ENCODE measurements at regions not wholly inside any gene's neighbourhood (a gene's known extent, or its start where the extent isn't known, plus 50 kb on each side); places are given as distances from the start of the nearest gene placed in this dataset.

- H3K4me1 ChIP-seq (ENCODE audit: control insufficient read depth, insufficient read depth, low read length) = no peaks in the 10 kb centered on the region
- H3K27ac ChIP-seq (ENCODE audit: low read length) = no peak overlapping the region
- peaks cover 18 to 20% of the 10 kb centered on the region in 2 donors for H3K27me3 ChIP-seq (ENCODE audit: control insufficient read depth in 1 of 2, insufficient read depth in 2 of 2, low read length in 2 of 2)
- peaks cover 0 to 1% of the 10 kb centered on the region in 2 donors for H3K9me3 ChIP-seq (ENCODE audit: control insufficient read depth in 2 of 2, low read length in 2 of 2)
- no peak overlapping the region for H3K9ac ChIP-seq (ENCODE audit: low read length in 2 of 2)
- no peaks in the 10 kb centered on the region for H3K36me3 ChIP-seq (ENCODE audit: control insufficient read depth in 2 of 2, insufficient read depth in 2 of 2, low read length in 2 of 2)
- no peak overlapping the region for H3K4me3 ChIP-seq (ENCODE audit: low read length in 2 of 2)
Observed at GRCh38 chr1:18056545-18056944, 51.1 kb upstream of the IGSF21 start.

- peaks cover 18% of the 10 kb centered on the region in 2 donors for H3K27me3 ChIP-seq (ENCODE audit: control insufficient read depth in 1 of 2, insufficient read depth in 2 of 2, low read length in 2 of 2)
Observed at GRCh38 chr1:18057623-18058022, 50.0 kb upstream of the IGSF21 start.

More at GRCh38 chr1:18057623-18058022, 50.0 kb upstream of the IGSF21 start:
- H3K36me3 ChIP-seq (ENCODE audit: control insufficient read depth in 2 of 2, insufficient read depth in 2 of 2, low read length in 2 of 2) = no peaks in the 10 kb centered on the region
- no peak overlapping the region for H3K27ac ChIP-seq (ENCODE audit: low read length)
- H3K9me3 ChIP-seq (ENCODE audit: control insufficient read depth in 2 of 2, low read length in 2 of 2) = peaks cover 0 to 3% of the 10 kb centered on the region in 2 donors
- H3K9ac ChIP-seq (ENCODE audit: low read length in 2 of 2) = no peak overlapping the region
- H3K4me1 ChIP-seq (ENCODE audit: control insufficient read depth, insufficient read depth, low read length) = no peaks in the 10 kb centered on the region
- no peak overlapping the region for H3K4me3 ChIP-seq (ENCODE audit: low read length in 2 of 2)
